HCT116 (cell line): ENCODE measurements at regions not wholly inside any gene's neighbourhood (a gene's known extent, or its start where the extent isn't known, plus 50 kb on each side); places are given as distances from the start of the nearest gene placed in this dataset.

ENCODE experiments used
- CTCF ChIP-seq, 3 experiments: fragments of 200-600 bp in 1 of 3; sonication (generic) in 1 of 3; IDR thresholded peaks in 2 of 3; conservative IDR thresholded peaks in 1 of 3; 2 replicates each; pipeline ENCODE4 v1.5.1; 2012 to 2017; ENCODE audit warnings: low read depth in 2 of 3, low read length in 2 of 3, antibody characterized with exemption in 1 of 3, borderline replicate concordance in 1 of 3, control low read depth in 1 of 3, mild to moderate bottlenecking in 1 of 3, mixed read lengths in 1 of 3, mixed run types in 1 of 3, moderate library complexity in 1 of 3; ENCODE audit not compliant: insufficient read depth in 1 of 3
- EZH2phosphoT487 ChIP-seq: fragments of 200-600 bp; IDR thresholded peaks from 2 replicates; pipeline ENCODE4 v1.6.1; 2018; ENCODE audit warnings: antibody characterized with exemption, borderline replicate concordance
- POLR2A ChIP-seq: IDR thresholded peaks from 2 replicates; pipeline ENCODE4 v1.7.0; 2011; ENCODE audit warnings: borderline replicate concordance; ENCODE audit not compliant: insufficient read depth, insufficient read length; ENCODE audit errors: extremely low read depth
- TF ChIP-seq, protein P1 (sequence below): IDR thresholded peaks from 2 replicates; pipeline ENCODE4 v1.6.1; 2012; ENCODE audit warnings: low read depth

- no peak for TF ChIP-seq POLR2A
- TF ChIP-seq, protein P1, sequence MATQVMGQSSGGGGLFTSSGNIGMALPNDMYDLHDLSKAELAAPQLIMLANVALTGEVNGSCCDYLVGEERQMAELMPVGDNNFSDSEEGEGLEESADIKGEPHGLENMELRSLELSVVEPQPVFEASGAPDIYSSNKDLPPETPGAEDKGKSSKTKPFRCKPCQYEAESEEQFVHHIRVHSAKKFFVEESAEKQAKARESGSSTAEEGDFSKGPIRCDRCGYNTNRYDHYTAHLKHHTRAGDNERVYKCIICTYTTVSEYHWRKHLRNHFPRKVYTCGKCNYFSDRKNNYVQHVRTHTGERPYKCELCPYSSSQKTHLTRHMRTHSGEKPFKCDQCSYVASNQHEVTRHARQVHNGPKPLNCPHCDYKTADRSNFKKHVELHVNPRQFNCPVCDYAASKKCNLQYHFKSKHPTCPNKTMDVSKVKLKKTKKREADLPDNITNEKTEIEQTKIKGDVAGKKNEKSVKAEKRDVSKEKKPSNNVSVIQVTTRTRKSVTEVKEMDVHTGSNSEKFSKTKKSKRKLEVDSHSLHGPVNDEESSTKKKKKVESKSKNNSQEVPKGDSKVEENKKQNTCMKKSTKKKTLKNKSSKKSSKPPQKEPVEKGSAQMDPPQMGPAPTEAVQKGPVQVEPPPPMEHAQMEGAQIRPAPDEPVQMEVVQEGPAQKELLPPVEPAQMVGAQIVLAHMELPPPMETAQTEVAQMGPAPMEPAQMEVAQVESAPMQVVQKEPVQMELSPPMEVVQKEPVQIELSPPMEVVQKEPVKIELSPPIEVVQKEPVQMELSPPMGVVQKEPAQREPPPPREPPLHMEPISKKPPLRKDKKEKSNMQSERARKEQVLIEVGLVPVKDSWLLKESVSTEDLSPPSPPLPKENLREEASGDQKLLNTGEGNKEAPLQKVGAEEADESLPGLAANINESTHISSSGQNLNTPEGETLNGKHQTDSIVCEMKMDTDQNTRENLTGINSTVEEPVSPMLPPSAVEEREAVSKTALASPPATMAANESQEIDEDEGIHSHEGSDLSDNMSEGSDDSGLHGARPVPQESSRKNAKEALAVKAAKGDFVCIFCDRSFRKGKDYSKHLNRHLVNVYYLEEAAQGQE: no peak
- no peak for TF ChIP-seq EZH2phosphoT487
- TF ChIP-seq CTCF (IDR thresholded peaks at IDR 0.05 in 2 of 3, conservative IDR thresholded peaks at IDR 0.05 in 1 of 3; ENCODE audit: borderline replicate concordance in 1 of 3, insufficient read depth in 1 of 3, low read depth in 2 of 3, low read length in 2 of 3): no peak
Observed at GRCh38 chr3:88301996-88302393, 152.2 kb downstream of the C3orf38 start.
